ENCODE measurements at regions not wholly inside any gene's neighbourhood (a gene's known extent, or its start where the extent isn't known, plus 50 kb on each side); places are given as distances from the start of the nearest gene placed in this dataset.

GRCh38 chr16:86317813-86318650 is 192.3 kb upstream of the FOXF1 start:
- TF ChIP-seq EZH2phosphoT487 (IDR thresholded peaks at IDR 0.05), result no peak
- TF ChIP-seq CTCF (IDR thresholded peaks at IDR 0.05), result no peak

Data from neural progenitor cell (in vitro differentiated cells).